Dedifferentiated amniotic fluid mesenchymal stem cell (primary cell): ENCODE measurements at regions not wholly inside any gene's neighbourhood (a gene's known extent, or its start where the extent isn't known, plus 50 kb on each side); places are given as distances from the start of the nearest gene placed in this dataset.

ENCODE experiments used
- DNase-seq: peaks from one replicate; pipeline ENCODE4 v3.0.0-alpha.2; 2016; ENCODE audit errors: extremely low spot score

DNA sequence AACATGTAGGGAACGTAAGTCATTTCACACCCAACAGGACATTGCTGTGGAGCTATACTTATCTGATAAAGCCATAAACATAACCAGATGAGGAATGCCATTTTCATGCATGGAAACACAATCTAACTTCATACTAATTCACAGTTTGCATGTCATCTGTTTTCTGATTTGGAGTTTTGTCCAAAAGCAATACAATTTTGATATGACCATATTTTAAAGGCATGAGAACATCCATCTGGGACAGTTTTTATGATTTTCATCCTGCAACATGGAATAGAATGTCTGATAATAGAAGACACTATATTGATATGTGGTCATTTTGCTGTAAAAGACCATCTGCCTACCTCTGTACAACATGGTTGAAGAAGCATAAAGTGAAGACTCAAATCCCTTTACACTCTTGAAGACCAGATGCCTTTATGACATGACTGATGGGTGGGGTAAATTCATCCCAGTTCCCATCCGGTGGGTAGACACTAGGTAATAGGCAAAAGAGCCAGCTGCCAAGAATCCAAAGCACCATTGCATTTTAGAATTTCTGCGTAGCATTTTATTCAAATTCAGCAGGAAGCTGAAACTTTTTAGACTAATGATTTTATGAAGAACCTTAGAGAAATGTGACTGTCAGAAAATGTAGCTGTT is 309.8 kb downstream of the LMO7 start:
- no peak for DNase-seq

GRCh38 chr13:75938811-75939560 is 302.9 kb downstream of the LMO7 start:
- DNase-seq: no peak

DNA sequence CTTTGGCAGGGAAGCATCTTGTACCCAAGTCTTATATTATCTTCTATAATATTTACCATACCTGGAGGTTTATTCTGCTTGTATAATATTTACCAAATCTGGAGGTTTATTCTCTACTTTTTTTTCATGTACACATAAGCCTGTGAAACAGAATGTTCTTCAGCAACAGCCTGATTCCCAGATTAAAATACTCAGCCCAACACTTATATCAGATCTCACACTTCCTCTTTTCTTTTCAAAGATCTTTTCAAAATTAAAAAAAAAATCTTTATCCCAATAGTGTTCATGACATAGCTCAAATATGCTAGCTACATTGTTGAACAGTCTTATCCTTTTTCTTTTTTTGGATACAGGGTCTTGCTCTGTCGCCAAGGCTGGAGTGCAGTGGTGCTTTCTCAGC is 300.7 kb downstream of the LMO7 start:
- no peak for DNase-seq

- no peak for DNase-seq
These were observed 299.7 kb downstream of the LMO7 start for GRCh38 chr13:75935805-75936204.

- DNase-seq: peak; percentile 16
These were observed 298.8 kb downstream of the LMO7 start for GRCh38 chr13:75934889-75935288.

- DNase-seq: no peak
These were observed 296.5 kb downstream of the LMO7 start for GRCh38 chr13:75932636-75933035.

DNA sequence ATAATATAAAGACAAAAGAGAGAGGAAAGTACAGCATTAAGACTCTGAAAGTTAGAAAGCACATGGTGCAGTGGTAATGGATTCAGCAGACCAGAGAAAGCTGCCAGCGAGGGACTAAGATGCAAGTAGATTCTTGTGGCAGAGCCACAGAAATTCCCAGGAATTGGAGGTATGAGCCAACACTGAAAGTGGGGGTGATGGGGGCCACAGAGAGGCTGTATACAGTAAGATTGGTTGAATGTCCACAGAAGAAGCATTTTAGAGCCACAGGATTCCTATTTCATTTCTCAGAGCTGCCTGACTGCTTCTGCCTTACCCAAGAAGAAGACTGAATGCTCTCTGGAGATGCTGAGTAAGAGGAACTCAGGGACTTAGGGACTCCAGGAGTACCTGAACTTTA is 295.0 kb downstream of the LMO7 start:
- DNase-seq: peak; percentile 22

DNA sequence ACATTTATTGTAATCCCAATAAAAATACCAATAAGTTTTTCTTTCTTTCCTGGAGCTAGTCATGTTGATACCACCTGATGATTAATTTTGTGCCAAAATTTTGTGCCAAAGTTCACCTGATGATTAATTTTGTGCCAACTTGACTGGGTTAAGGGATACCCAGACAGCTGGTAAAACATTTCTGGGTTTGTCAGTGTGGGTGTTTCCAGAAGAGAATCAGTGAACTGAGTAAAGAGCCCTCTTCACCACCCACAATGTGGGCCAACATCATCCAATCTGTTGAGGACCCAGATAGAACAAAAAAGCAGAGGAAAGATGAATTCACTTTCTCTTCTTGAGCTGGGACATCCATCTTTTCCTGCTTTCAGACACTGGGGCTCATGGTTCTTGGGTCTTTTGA is 292.9 kb downstream of the LMO7 start:
- no peak for DNase-seq

DNA sequence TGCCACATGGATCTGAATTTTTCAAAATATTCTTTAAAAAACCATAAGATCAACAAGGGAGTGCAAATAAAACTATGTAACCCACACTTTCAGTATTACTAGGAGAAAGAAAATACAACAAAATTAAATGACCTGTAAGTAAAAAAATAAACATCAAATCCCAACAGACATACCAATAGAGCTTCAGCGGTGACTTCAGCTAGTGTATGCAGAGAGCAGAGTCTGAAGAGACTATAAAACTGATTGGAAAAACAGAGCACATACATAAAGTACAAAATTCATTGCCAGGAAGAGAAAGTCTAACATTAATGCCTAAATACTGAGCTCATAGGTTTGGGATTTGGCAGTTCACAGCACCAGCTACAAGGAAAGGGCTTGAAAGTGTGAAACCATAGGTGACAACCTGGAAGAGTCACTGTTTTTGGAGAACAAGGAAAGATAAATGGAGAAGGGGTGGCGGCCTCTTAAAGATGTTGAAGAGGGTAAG is 291.1 kb downstream of the LMO7 start:
- peak; percentile 27 for DNase-seq

GRCh38 chr13:75920536-75920935 is 284.4 kb downstream of the LMO7 start:
- DNase-seq: no peak

DNA sequence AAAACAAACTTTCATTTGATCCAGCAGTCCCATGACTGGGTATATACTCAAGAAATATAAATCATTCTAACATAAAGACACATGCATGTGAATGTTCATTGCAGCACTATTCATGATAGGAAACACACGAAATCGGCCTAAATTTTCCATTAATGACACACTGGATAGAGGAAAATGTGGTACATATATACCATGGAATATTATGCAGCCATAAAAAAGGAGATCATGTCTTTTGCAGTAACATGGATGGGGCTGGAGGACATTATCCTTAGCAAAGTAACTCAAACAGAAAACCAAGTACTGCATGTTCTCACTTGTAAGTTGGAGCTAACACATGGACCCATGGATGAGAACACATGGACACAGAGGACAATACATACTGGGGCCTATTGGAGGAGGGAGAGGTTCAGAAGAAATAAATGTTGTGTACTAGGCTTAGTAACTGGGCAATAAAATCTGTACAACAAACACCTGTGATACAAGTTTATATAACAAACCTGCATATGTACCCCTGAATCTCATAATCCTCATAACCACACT is 283.6 kb downstream of the LMO7 start:
- DNase-seq: no peak

- no peak for DNase-seq
These were observed 278.9 kb downstream of the LMO7 start for GRCh38 chr13:75915066-75915465.

GRCh38 chr13:75913925-75914324 is 277.8 kb downstream of the LMO7 start:
- no peak for DNase-seq

- no peak for DNase-seq
These were observed 274.5 kb downstream of the LMO7 start for GRCh38 chr13:75910591-75910990.
